ENCODE measurements at regions not wholly inside any gene's neighbourhood (a gene's known extent, or its start where the extent isn't known, plus 50 kb on each side); places are given as distances from the start of the nearest gene placed in this dataset.

DNA sequence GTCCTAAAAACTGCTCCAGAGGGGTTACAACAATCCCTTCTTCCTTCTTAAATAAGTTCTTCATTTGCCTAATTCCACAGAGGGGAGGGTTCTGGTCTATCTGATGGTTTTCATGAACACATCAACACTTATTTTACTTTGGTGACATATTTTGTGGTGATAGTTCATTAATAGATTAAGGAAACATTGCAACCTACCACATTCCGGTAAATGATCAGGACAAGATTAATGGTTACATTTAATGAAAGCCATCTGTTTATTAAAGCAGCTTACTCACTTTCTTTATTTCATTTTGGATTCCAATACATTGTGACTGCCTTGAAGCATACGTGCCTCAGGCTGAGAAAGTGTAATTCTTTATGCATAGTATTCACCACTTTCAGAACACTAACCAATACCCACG is 101.0 kb downstream of the SKIDA1 start:
- TF ChIP-seq CTCF (IDR thresholded peaks at IDR 0.05) (no peak), POLR2A (IDR thresholded peaks at IDR 0.05) (no peak), POLR2AphosphoS5 (IDR thresholded peaks at IDR 0.05) (no peak)

Measured in breast epithelium (tissue), 3 donors.